Spleen (tissue), 7 donors: ENCODE measurements at regions not wholly inside any gene's neighbourhood (a gene's known extent, or its start where the extent isn't known, plus 50 kb on each side); places are given as distances from the start of the nearest gene placed in this dataset.

ENCODE experiments used
- CTCF ChIP-seq, 11 experiments: fragments of 200-600 bp in 7 of 11; fragments of 450-650 bp in 4 of 11; sonication (generic) in 4 of 11; IDR thresholded peaks in 8 of 11; conservative IDR thresholded peaks in 3 of 11; 1 replicate in 7 of 11; 2 replicates in 4 of 11; pipeline versions ENCODE4 v1.4.0 to v1.8.0; 2016 to 2021; ENCODE audit warnings: antibody characterized with exemption in 11 of 11, inconsistent platforms in 4 of 11, mild to moderate bottlenecking in 1 of 11
- POLR2AphosphoS5 ChIP-seq, 3 donors: sonication (generic); formaldehyde crosslinking; IDR thresholded peaks; one replicate each; pipeline ENCODE4 v1.5.1; 2017; ENCODE audit warnings: antibody characterized with exemption in 3 of 3
- donor health status: DM: no; HTN: no; CAD: no; lungs with moderate emphysema.
- donor health status: DM: no; HTN: no; CAD: no.
- donor health status: DM: no; HTN: no; CAD: no.

GRCh38 chr4:53646795-53647194 lies 55.5 kb upstream of the LNX1 start:
- TF ChIP-seq CTCF (IDR thresholded peaks at IDR 0.05 in 8 of 11, conservative IDR thresholded peaks at IDR 0.05 in 3 of 11) (no peak), POLR2AphosphoS5 (IDR thresholded peaks at IDR 0.05) (peak in 1 of 3 donors; percentile 23)
